Suprapubic skin (tissue), 4 donors: ENCODE measurements at regions not wholly inside any gene's neighbourhood (a gene's known extent, or its start where the extent isn't known, plus 50 kb on each side); places are given as distances from the start of the nearest gene placed in this dataset.

ENCODE experiments used
- CTCF ChIP-seq, 2 donors: fragments of 200-600 bp in 1 of 2; fragments of 450-650 bp in 1 of 2; sonication (generic) in 1 of 2; IDR thresholded peaks; one replicate each; pipeline ENCODE4 v1.5.1; 2016 to 2019; ENCODE audit warnings: antibody characterized with exemption in 2 of 2, mild to moderate bottlenecking in 1 of 2, moderate library complexity in 1 of 2
- EP300 ChIP-seq: sonication (generic); formaldehyde crosslinking; IDR thresholded peaks from one replicate; pipeline ENCODE4 v1.6.1; 2017; ENCODE audit warnings: antibody characterized with exemption
- POLR2A ChIP-seq, 2 donors: fragments of 450-650 bp; IDR thresholded peaks; one replicate each; pipeline ENCODE4 v1.6.1; 2017; ENCODE audit warnings: antibody characterized with exemption in 2 of 2, mild to moderate bottlenecking in 2 of 2, moderate library complexity in 2 of 2
- POLR2AphosphoS5 ChIP-seq, 3 donors: sonication (generic); formaldehyde crosslinking; IDR thresholded peaks; one replicate each; pipeline ENCODE4 v1.6.1; 2017; ENCODE audit warnings: antibody characterized with exemption in 3 of 3

- TF ChIP-seq POLR2A (IDR thresholded peaks at IDR 0.05) (no peak), CTCF (IDR thresholded peaks at IDR 0.05) (no peak), POLR2AphosphoS5 (IDR thresholded peaks at IDR 0.05) (no peak), EP300 (no peak)
These were observed 192.5 kb downstream of the SH3BP4 start for GRCh38 chr2:235144291-235144690.
